HL-60 (cell line): ENCODE measurements at regions not wholly inside any gene's neighbourhood (a gene's known extent, or its start where the extent isn't known, plus 50 kb on each side); places are given as distances from the start of the nearest gene placed in this dataset.

Experiments
- DNase-seq, 2 experiments: peaks; one replicate each; pipeline ENCODE4 v3.0.0-alpha.2; 2010 to 2020; ENCODE audit warnings: low read depth in 1 of 2, low spot score in 1 of 2
- H3K27ac ChIP-seq: fragments of 250-450 bp; sonication (Bioruptor Pico); replicated peaks from 2 replicates; pipeline ENCODE4 v1.5.1; 2020; ENCODE audit warnings: mild to moderate bottlenecking, moderate library complexity
- H3K27me3 ChIP-seq: fragments of 250-450 bp; sonication (Bioruptor Pico); 2 replicates; pipeline ENCODE4 v1.5.1; 2021; ENCODE audit warnings: mild to moderate bottlenecking, moderate library complexity; ENCODE audit not compliant: insufficient read depth, poor library complexity, severe bottlenecking
- H3K4me3 ChIP-seq: replicated peaks from 2 replicates; pipeline ENCODE4 v1.5.1; 2011; ENCODE audit warnings: mild to moderate bottlenecking, control low read depth, low read length; ENCODE audit not compliant: insufficient read depth
- GABPA ChIP-seq: IDR thresholded peaks from 2 replicates; pipeline ENCODE4 v1.6.1; 2012; ENCODE audit warnings: low read depth
- POLR2AphosphoS5 ChIP-seq: IDR thresholded peaks from 2 replicates; pipeline ENCODE4 v1.6.1; 2012; ENCODE audit warnings: low read depth
- REST ChIP-seq: IDR thresholded peaks from 2 replicates; pipeline ENCODE4 v1.6.1; 2012; ENCODE audit warnings: low read depth; ENCODE audit not compliant: insufficient replicate concordance
- SPI1 ChIP-seq: IDR thresholded peaks from 2 replicates; pipeline ENCODE4 v1.6.1; 2012; ENCODE audit warnings: low read depth, mild to moderate bottlenecking, borderline replicate concordance
- TF ChIP-seq, protein P1 (sequence below): IDR thresholded peaks from one replicate; pipeline ENCODE4 v1.5.1; 2011; ENCODE audit warnings: low read length, control low read depth, inconsistent platforms; ENCODE audit not compliant: insufficient read depth

DNA sequence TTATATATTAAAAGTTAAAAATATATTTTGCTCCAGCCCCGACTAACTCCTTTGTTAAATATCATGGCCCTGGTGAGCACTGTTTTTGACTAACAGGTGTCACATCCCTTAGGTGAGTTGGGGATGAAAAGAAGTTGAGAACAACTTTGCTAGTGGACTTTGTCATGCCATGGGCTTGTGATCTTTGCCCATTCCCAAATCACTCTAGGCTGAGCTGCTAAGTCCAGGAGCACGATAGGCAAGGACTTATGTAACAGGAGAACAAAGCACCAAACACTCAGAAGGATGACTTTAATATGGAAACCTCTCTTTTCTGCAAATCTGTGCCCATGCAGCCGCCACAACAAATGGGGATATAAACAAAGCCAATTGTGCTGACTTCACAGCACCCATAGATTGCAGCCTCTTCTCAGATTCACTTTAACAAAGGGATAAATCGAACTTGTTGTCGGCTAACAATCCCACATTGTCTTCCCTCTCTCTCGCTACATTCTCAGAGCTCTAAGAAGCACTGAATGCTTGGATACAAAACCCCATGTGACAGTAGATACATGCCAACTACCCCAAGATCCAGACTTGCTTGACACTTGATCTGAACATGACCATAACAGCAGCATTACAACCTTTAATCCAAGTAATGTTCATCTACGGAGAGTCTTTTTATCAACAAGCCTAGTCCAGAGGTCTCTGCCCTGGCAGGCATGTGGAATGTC is 86.8 kb upstream of the CD180 start:
- DNase-seq: no peak
- H3K27ac ChIP-seq: no peak overlapping the region
- H3K4me3 ChIP-seq: no peak overlapping the region
- no peaks in the 10 kb centered on the region for H3K27me3 ChIP-seq
- TF ChIP-seq POLR2AphosphoS5: no peak
- no peak for TF ChIP-seq REST
- TF ChIP-seq, protein P1, sequence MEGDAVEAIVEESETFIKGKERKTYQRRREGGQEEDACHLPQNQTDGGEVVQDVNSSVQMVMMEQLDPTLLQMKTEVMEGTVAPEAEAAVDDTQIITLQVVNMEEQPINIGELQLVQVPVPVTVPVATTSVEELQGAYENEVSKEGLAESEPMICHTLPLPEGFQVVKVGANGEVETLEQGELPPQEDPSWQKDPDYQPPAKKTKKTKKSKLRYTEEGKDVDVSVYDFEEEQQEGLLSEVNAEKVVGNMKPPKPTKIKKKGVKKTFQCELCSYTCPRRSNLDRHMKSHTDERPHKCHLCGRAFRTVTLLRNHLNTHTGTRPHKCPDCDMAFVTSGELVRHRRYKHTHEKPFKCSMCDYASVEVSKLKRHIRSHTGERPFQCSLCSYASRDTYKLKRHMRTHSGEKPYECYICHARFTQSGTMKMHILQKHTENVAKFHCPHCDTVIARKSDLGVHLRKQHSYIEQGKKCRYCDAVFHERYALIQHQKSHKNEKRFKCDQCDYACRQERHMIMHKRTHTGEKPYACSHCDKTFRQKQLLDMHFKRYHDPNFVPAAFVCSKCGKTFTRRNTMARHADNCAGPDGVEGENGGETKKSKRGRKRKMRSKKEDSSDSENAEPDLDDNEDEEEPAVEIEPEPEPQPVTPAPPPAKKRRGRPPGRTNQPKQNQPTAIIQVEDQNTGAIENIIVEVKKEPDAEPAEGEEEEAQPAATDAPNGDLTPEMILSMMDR: no peak
- no peak for TF ChIP-seq GABPA
- no peak for TF ChIP-seq SPI1

DNA sequence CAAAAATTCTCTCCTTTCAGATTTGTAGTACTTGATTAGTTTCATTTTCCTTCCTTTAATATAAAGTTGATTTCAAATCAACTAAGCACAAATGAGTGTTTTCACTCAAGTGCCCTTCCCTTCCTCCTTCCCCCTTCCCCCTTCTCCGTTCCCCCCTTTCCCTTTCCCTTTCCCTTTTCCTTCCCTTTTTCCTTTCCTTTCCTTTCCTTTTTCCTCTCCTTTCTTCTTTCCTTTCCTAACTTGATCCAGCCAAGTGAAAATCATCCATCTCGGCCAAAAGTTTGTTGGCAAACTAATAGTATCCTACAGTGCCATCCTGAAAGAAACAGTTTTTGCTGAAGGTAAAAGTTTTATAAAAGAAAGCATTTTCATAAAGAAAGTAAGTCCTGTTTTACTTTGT is 85.3 kb upstream of the CD180 start:
- TF ChIP-seq, protein P1: no peak
- TF ChIP-seq REST (no peak), SPI1 (no peak), POLR2AphosphoS5 (no peak), GABPA (no peak)
- Histone ChIP-seq H3K4me3 (no peak overlapping the region), H3K27me3 (no peaks in the 10 kb centered on the region), H3K27ac (no peak overlapping the region)
- DNase-seq: no peak

DNA sequence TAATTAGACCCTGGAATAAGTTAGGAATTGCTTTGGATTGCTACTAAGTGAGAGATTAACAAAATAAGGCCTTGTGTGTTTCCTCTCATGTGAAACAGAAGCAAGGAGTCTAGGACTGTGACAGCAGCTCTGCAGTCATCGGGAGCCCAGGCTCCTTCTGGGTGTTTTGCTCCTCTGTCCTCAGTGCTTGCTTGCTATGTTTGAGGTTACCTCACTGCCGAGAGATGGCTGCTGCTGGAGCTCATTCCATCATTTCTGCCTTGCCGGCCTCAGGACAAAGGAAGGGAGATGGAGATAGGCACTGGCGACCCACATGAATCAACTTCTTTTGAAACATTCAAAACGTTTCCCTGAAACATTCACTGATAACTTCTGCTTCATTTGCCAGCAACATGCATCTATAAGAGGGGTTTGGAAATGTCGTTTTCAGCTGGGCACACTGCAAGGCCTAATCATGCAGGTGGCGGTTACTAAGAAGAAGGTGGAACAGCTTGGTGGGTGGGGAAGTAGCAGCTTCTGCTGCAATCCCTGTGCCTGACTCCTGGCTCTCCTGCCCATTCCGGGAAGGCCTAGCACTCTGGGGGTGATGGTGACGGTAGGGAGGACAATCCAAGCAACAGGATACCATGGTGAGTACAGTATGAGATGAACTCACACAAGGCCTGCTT is 77.2 kb upstream of the CD180 start:
- Histone ChIP-seq H3K4me3 (no peak overlapping the region), H3K27ac (no peak overlapping the region), H3K27me3 (no peaks in the 10 kb centered on the region)
- DNase-seq: no peak
- TF ChIP-seq, protein P1: no peak
- TF ChIP-seq SPI1: no peak
- TF ChIP-seq REST: no peak
- TF ChIP-seq GABPA: no peak
- TF ChIP-seq POLR2AphosphoS5: no peak
